GM13976 (cell line): ENCODE measurements at regions not wholly inside any gene's neighbourhood (a gene's known extent, or its start where the extent isn't known, plus 50 kb on each side); places are given as distances from the start of the nearest gene placed in this dataset.
A peak's percentile ranks its signal among the peaks of the same experiment; 100 is the strongest.

ENCODE experiments used
- DNase-seq: peaks from one replicate; pipeline ENCODE4 v3.0.0; 2012; ENCODE audit warnings: low spot score
- CTCF ChIP-seq: IDR thresholded peaks from 2 replicates; pipeline ENCODE4 v1.5.1; 2012; ENCODE audit warnings: borderline replicate concordance, mild to moderate bottlenecking; ENCODE audit not compliant: insufficient read depth; ENCODE audit errors: extremely low read depth, missing control alignments, control extremely low read depth
- in situ Hi-C: fragments of 300-500 bp; cut with MboI; formaldehyde crosslinking; loops from one replicate; pipeline ENCODE4 v1.12.0; 2022; ENCODE audit warnings: low sequenced_read_pairs, mixed read lengths, inconsistent platforms; ENCODE audit not compliant: unreplicated experiment

GRCh38 chr1:199394856-199395255 is 632.7 kb upstream of the NR5A2 start:
- no peak for TF ChIP-seq CTCF
- in situ Hi-C loops = no loop called here

GRCh38 chr1:199396456-199396855 is 631.1 kb upstream of the NR5A2 start:
- in situ Hi-C loops = no loop called here
- no peak for DNase-seq
- no peak for TF ChIP-seq CTCF

More at GRCh38 chr1:199394856-199395255, 632.7 kb upstream of the NR5A2 start:
- DNase-seq = no peak

- TF ChIP-seq CTCF = no peak
- DNase-seq = peak; percentile 15
- in situ Hi-C loops = no loop called here
Observed at GRCh38 chr1:199399996-199400724, 627.4 kb upstream of the NR5A2 start.

GRCh38 chr1:199403531-199404116 is 623.9 kb upstream of the NR5A2 start:
- DNase-seq = no peak
- in situ Hi-C loops = no loop called here
- TF ChIP-seq CTCF = no peak

GRCh38 chr1:199404191-199404590 is 623.3 kb upstream of the NR5A2 start:
- no peak for TF ChIP-seq CTCF
- in situ Hi-C loops = no loop called here
- DNase-seq = no peak

GRCh38 chr1:199404976-199405375 is 622.5 kb upstream of the NR5A2 start:
- DNase-seq = no peak
- no peak for TF ChIP-seq CTCF
- in situ Hi-C loops = no loop called here
